GM21723 (cell line): ENCODE measurements at regions not wholly inside any gene's neighbourhood (a gene's known extent, or its start where the extent isn't known, plus 50 kb on each side); places are given as distances from the start of the nearest gene placed in this dataset.
"Not testable (repeated sequence)": the region's sequence is repeated elsewhere in the genome, so short reads cannot be mapped to it uniquely, and the experiment has no call there.

ENCODE experiments used
- ATAC-seq: cut with Tn5 transposase; IDR thresholded peaks from one replicate; pipeline ENCODE4 v1.9.1; 2021; ENCODE audit warnings: mild to moderate bottlenecking, moderate library complexity; ENCODE audit not compliant: unreplicated experiment

DNA sequence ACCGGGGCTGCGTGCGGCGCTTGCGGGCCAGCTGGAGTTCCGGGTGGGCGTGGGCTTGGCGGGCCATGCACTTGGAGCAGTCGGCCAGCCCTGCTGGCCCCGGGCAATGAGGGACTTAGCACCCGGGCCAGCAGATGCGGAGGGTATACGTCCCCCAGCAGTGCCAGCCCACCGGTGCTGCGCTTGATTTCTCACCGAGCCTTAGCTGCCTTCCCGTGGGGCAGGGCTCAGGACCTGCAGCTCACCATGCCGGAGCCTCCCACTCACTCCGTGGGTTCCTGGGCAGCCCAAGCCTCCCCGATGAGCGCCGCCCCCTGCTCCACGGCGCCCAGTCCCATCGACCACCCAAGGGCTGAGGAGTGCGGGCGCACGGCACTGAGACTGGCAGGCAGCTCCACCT, 51.4 kb upstream of the INPP4B start:
- ATAC-seq: not testable (repeated sequence)

DNA sequence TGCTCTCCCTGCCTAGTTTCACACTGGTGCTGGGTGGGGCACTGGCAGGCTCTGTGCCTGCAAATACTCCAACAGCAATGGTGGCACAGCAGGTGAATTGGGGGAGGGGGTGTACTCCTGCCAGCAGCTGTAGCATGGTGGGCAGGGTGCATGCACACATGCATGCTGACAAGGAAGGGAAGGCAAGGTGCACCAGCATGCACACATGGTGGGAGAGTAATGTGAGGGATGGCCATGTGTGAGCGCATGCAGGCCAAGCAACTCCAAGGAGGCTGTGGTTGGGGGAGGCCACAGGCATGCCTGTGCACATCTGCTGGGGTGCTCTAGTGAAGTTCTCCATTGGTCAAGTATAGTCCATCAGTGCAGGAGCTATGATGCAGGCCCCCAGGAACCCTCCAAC, 54.5 kb upstream of the INPP4B start:
- ATAC-seq: no peak

GRCh38 chr4:142901166-142901662, 55.1 kb upstream of the INPP4B start:
- ATAC-seq: no peak

DNA sequence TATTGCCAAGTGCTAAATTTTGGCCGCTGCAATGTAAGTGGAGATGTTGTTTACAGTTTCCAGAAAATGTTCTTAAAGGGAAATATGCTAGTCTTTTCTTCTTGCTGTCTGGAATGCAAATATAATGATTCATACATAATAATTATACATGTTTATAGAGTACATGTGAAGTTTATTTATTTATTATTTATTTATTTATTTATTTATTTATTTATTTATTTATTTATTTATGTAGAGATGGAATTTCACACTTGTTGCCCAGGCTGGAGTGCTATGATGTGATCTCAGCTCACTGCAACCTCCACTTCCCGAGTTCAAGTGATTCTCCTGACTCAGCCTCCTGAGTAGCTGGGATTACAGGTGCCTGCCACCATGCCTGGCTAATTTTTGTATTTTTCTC, 57.5 kb upstream of the INPP4B start:
- ATAC-seq: not testable (repeated sequence)

DNA sequence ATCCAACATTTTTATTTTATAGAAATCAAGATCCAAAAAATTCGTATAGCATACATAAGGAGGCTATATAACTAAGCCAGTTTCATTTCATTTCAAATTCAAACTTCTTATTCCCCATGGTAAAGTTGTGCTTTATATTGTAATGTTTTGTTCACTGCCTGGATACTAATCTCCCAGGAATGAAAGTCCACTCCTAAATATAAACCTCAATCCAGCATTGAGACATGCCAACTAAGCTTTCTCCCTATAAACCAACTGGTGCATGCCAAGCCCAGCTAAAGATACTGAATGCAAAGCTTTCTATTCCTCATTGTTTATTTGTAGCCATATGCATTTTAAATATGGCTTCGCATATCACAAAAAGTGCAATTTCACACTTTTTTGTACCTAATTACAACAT, 63.8 kb upstream of the INPP4B start:
- ATAC-seq: no peak

DNA sequence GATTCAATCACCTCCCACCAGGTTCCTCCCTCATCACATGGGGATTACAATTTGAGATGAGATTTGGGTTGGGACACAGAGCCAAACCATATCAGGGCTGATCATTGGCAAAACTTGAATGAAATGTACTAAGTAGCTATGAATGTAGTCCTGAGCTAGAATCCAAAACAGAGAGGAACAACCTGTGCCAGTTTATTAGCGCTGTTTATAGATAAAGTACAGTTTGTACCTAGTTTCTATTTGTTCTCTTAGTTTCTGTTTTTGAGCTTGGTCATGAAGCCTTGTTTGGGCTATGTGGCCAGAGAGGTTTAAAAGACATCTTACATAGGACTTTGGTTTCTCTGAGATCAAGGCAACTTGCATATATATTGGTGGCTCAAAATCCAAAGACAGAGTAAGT, 66.9 kb upstream of the INPP4B start:
- no peak for ATAC-seq

DNA sequence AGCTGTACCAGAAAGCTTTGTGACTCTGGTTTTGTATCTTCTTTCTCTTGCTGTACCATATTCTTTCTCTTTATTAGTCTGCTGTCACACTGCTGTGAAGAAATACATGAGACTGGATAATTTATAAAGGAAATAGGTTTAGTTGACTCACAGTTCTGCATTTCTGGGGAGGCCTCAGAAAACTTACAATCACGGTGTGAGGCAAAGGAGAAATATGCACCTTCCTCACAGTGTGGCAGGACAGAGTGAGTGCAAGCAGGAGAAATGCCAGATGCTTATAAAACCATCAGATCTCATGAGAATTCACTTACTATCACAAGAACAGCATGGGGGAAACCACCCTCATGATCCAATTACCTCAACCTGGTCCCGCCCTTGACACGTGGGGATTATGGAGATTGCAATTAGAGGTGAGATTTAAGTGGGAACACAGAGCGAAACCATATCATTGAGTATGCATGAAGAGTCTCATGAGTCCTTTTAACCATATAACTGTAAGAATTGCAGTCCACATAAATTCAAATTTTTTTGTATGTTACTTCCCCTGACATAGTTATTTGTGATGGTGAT, 67.4 kb upstream of the INPP4B start:
- no peak for ATAC-seq

DNA sequence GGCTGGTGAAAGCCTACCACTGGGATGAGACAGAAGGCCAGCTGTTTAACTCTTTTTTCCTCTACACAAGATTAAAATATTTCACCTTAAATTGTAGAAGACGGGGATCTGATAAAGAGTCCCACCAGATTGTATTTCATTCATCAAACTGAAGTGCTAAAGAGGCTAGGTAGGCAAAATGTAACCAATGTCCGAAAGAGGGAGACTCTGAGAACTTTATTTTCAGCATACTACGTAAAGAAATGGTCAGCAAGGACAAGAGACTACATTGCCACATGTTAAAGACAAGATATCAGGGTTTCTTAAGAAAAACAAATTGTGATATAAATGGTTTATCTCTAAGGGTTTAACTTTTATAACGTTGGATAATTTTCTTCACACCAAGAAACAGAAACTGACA, 71.6 kb upstream of the INPP4B start:
- ATAC-seq: no peak

DNA sequence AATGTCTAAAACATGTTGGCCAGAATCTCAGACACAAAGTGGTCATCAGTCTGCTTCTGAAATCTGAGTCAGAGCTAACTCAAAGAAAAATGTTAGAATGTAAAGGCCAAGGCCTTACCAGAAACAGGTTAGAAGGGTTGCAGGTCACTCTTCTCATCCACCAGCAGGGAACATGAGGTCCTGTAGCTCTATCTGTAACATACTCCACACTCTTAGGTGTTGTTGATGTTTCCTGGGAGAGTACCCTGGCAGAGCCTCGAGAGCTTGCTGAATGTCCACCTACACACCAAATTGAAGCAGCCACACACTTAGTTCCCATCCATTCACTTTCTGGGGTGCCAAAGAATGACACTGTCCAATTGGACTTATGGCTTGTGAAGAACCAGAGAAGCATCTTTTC, 76.6 kb upstream of the INPP4B start:
- no peak for ATAC-seq

DNA sequence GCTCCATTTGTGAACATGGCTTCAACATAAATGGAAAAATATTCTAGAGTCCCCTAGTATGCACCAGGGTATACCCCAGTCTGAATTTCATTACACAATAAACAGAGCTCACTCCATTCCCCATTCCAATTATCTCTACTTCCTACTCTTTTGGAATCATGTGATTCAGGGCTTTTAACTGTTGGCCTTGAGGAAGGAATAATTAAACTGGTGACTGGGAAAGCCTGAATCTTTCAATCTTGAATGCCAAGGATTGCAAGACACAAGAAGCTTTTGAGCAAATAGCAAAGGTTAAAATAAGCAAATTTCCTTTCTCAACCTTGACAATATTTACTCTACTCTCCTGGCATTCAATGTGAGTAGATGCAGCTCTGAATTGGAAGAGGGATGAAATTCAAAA, 77.5 kb upstream of the INPP4B start:
- no peak for ATAC-seq

DNA sequence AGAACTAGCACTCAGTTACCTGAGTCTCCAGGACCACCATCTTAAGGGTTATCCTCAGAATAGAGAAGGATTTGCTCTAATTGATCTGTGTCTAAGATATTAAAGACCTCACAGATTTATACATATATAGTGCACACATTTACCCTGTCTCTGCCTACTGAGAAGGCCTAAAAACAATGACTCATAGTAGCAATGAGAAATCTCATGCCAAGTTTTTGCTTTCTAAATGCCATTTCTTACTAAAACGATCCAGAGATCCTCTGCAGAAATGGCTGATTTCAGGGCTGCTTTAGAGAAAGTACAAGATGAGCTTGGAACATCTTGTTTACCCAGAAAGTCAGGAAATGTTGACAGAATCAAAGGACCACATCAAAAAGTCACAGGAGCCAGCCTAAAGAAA, 79.1 kb upstream of the INPP4B start:
- no peak for ATAC-seq

GRCh38 chr4:142927721-142928120, 81.6 kb upstream of the INPP4B start:
- ATAC-seq: no peak

- no peak for ATAC-seq
These were observed 83.4 kb upstream of the INPP4B start for GRCh38 chr4:142929526-142929925.

DNA sequence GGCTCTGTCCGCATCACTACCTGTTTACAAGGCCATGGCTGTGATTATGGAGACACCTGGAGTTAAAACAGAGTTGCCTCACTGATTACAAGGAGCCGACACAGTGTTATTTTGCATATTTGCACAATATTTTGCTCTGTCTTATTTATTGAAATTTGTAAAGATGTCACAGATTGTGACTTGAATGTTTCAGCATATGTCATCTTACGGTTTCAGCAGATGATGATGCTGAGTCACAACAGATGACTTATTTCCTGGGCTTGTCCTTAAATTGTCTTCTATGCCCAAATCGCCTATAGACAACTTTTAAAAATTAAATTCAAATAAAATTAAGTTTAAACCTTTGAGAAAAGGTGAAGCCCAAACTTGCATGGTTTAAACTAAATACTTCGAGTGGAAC, 87.1 kb upstream of the INPP4B start:
- no peak for ATAC-seq

DNA sequence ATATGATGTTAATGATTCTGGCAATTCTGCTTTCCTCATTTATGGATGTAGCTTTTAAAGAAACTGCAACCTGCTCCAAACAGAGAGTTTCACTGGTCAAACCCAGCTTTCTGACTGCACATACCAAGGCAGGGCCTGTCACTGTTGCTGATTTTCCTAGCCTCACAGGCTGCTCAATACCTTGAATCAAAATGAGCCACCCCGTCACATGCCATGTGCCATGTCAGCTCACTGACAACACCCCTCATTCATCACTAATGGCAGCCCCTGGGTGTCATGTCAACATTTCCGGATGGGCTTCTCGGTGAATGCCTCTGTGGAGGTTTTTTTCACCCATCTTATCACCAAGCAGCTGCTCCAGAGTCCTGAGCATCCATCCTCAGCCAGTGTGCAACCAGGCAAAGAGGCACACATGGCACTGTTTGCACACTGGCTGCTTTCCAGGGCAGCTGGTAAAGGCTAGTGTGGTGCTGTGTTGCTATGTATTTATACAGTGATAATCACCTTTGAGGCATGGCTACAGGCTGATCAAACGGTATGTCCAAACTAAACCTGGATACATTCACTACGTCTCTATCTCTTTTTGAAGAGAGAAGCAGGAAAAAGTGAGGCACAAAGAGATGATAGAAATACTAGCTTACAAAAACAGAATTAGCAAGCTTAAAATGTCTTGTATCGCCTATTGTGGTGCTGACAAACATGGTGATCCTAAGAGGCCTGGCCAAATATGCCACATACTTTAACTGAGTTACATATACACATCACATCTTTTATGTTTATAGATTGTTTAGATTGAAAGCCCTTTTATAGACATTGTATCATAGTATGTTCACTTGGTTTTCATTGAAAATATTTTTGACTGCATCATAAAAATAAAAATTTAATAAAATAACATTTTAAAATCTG, 94.6 kb upstream of the INPP4B start:
- ATAC-seq: no peak

DNA sequence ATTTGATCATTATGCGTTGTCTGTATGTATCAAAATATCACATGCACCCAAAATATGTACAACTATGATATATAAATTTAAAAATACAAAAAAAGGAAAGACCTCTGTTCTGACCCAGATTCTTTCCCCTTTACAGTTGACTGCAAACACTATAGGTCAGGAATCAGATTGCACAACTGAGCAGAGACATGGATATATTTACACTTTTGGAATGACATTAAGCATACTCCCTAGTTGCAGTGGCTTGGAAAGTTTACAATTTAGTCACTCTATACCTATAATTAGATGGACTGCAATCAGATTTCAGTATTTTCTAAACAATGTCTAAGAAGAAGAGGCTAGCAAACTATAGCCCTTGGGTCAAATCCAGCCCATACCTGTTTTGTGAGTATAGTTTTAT, 98.5 kb upstream of the INPP4B start:
- ATAC-seq: no peak

- ATAC-seq: no peak
These were observed 106.9 kb upstream of the INPP4B start for GRCh38 chr4:142952821-142953580.

- ATAC-seq: no peak
These were observed 108.3 kb upstream of the INPP4B start for GRCh38 chr4:142954415-142954814.

DNA sequence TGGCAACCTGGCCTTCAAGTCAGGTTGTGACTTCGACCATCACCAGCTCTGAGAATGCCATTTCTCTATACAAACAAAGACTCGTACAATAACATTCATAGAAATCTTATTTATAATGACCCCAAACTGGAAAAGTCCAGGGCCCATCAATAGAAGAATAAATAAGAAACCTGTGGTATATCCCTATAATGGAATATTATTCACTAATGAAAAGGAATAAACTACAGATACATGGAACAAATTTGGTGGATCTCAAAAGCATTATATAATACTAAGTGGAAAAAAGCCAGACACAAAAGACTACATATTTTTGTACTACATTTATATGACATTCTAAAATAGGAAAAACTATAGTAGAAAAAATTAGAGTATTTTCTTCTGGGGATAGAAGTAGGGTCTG, 109.4 kb upstream of the INPP4B start:
- no peak for ATAC-seq

DNA sequence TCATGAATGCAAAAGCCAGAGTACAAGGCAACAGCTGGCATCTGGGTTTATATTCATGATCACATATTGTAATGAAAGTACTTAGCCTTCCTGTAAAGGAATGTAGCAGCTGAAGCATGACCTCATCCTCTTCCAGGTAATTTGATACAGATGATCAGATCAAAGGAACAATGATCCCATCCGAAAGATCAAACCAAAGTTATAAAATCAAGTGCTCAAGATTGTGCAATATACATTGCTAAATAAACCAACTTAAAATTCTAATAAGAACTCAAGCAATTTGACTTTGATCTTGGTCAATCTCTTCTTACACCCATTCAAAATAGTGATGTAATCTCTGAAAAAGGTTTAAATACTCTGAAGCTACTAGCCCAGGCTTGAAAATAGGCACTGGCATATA, 113.1 kb upstream of the INPP4B start:
- no peak for ATAC-seq

- ATAC-seq: no peak
These were observed 114.0 kb upstream of the INPP4B start for GRCh38 chr4:142960126-142960525.
